Cardiac muscle cell (in vitro differentiated cells and primary cell): ENCODE measurements at regions not wholly inside any gene's neighbourhood (a gene's known extent, or its start where the extent isn't known, plus 50 kb on each side); places are given as distances from the start of the nearest gene placed in this dataset.
"Not testable (repeated sequence)": the region's sequence is repeated elsewhere in the genome, so short reads cannot be mapped to it uniquely, and the experiment has no call there.

Experiments used
- DNase-seq, 2 donors: peaks; one replicate each; pipeline versions ENCODE4 v3.0.0 to v3.0.0-alpha.2; 2010 to 2017; ENCODE audit warnings: low read depth in 1 of 2, low spot score in 1 of 2
- H3K27ac ChIP-seq: fragments of 200-600 bp; sonication (generic); 2 replicates; pipeline ENCODE4 v1.5.1; 2016
- H3K27me3 ChIP-seq: fragments of 200-600 bp; sonication (generic); 2 replicates; pipeline ENCODE4 v1.6.0; 2016; ENCODE audit warnings: control low read depth
- H3K36me3 ChIP-seq: fragments of 200-600 bp; sonication (generic); 2 replicates; pipeline ENCODE4 v1.5.1; 2016; ENCODE audit warnings: control low read depth
- H3K4me1 ChIP-seq: fragments of 200-600 bp; sonication (generic); 2 replicates; pipeline ENCODE4 v1.8.1; 2017; ENCODE audit warnings: low read depth, mild to moderate bottlenecking, mixed run types
- H3K4me3 ChIP-seq: fragments of 200-600 bp; sonication (generic); 2 replicates; pipeline ENCODE4 v1.5.1; 2016; ENCODE audit warnings: mild to moderate bottlenecking
- H3K9me3 ChIP-seq: fragments of 200-600 bp; sonication (generic); 2 replicates; pipeline ENCODE4 v1.5.1; 2017; ENCODE audit warnings: low read depth, mild to moderate bottlenecking, control low read depth
- CTCF ChIP-seq: IDR thresholded peaks from 2 replicates; pipeline ENCODE4 v1.5.1; 2012; ENCODE audit warnings: low read depth, mild to moderate bottlenecking, low read length

- Histone ChIP-seq H3K27me3 (no peaks in the 10 kb centered on the region), H3K27ac (no peak overlapping the region), H3K36me3 (no peaks in the 10 kb centered on the region), H3K4me3 (no peak overlapping the region), H3K4me1 (no peaks in the 10 kb centered on the region), H3K9me3 (no peaks in the 10 kb centered on the region)
- DNase-seq = no peak
- TF ChIP-seq CTCF = no peak
Observed at GRCh38 chr1:222000131-222000530, 258.2 kb upstream of the DUSP10 start.

- Histone ChIP-seq H3K27me3 (no peaks in the 10 kb centered on the region), H3K36me3 (no peaks in the 10 kb centered on the region), H3K9me3 (no peaks in the 10 kb centered on the region), H3K4me1 (no peaks in the 10 kb centered on the region), H3K27ac (no peak overlapping the region), H3K4me3 (no peak overlapping the region)
- DNase-seq = peak in 1 of 2 donors; percentile 64
- no peak for TF ChIP-seq CTCF
Observed at GRCh38 chr1:221998781-221999180, 256.9 kb upstream of the DUSP10 start.

GRCh38 chr1:221998186-221998612, 256.3 kb upstream of the DUSP10 start:
- H3K27me3 ChIP-seq = no peaks in the 10 kb centered on the region
- no peaks in the 10 kb centered on the region for H3K36me3 ChIP-seq
- H3K27ac ChIP-seq = no peak overlapping the region
- no peak overlapping the region for H3K4me3 ChIP-seq
- no peaks in the 10 kb centered on the region for H3K9me3 ChIP-seq
- H3K4me1 ChIP-seq = no peaks in the 10 kb centered on the region
- DNase-seq = peak in 1 of 2 donors; percentile 73
- TF ChIP-seq CTCF = no peak

DNA sequence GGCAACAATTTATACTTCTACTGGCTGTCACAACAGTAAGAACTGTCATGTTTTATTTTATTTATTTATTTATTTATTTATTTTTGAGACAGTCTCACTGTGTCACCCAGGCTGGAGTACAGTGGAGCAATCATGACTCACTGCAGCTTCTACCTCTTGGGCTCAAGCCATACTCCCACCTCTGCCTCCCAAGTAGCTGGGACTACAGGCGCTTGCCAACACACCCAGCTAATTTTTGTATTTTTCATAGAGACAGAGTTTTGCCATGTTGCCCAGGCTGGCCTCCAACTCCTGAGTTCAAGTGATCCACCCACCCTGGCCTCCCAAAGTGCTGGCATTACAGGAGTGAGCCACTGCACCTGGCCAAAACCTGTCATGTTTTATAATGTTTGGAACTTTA, 255.1 kb upstream of the DUSP10 start:
- H3K9me3 ChIP-seq = not testable (repeated sequence)

DNA sequence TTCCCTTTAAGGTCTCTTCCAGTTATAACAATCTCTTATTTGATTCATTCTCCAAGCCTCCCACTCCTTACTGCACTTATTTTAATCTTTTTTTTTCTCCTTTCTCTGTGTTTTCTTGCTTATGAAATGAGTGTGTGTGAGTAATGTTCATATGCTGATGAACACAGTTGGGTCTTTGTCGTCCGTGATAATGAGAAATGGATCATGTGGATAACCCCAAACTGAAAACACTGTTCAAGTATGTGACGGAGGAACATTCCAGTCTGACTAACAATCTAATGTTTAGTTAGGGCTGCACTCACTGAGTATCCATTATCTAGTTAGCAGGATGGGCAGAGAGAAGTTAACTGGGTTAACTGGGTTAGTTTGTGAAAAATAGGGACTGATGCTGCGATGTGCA, 253.1 kb upstream of the DUSP10 start:
- H3K27ac ChIP-seq = no peak overlapping the region

More for the DNA sequence above, 255.1 kb upstream of the DUSP10 start:
- peak in 1 of 2 donors; percentile 84 for DNase-seq
- not testable (repeated sequence) for H3K4me3 ChIP-seq, H3K27ac ChIP-seq, H3K4me1 ChIP-seq, H3K36me3 ChIP-seq, H3K27me3 ChIP-seq

DNA sequence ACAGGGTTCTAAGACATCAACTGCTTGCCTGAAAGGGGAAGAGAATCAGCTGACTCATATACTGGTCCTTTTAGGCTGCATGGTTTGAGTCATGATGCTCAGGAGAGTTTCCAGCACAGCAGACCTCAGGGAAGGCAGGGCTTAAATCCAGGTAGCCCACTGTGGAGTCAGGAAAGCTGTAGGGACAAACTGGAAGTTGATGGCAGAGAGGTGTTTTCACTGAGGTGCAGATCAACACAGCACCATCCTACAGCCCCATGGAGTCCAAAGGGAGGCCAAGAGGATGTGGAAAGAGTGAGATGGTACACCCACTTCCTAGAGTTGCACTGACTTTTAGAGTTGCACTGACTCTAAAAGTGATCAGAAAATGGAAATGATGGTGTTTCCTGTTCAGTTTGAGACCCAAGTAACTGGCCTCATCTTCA, 252.4 kb upstream of the DUSP10 start:
- H3K9me3 ChIP-seq = no peaks in the 10 kb centered on the region
- H3K36me3 ChIP-seq = no peaks in the 10 kb centered on the region
- no peak for DNase-seq
- H3K4me3 ChIP-seq = no peak overlapping the region
- no peaks in the 10 kb centered on the region for H3K4me1 ChIP-seq
- no peak for TF ChIP-seq CTCF
- H3K27ac ChIP-seq = no peak overlapping the region
- no peaks in the 10 kb centered on the region for H3K27me3 ChIP-seq

More for the DNA sequence above, 253.1 kb upstream of the DUSP10 start:
- peak in 1 of 2 donors; percentile 73 for DNase-seq
- TF ChIP-seq CTCF = no peak
- no peaks in the 10 kb centered on the region for H3K4me1 ChIP-seq
- H3K36me3 ChIP-seq = no peaks in the 10 kb centered on the region
- H3K4me3 ChIP-seq = no peak overlapping the region
- no peaks in the 10 kb centered on the region for H3K27me3 ChIP-seq
- H3K9me3 ChIP-seq = no peaks in the 10 kb centered on the region
